C4-2B (cell line): ENCODE measurements at regions not wholly inside any gene's neighbourhood (a gene's known extent, or its start where the extent isn't known, plus 50 kb on each side); places are given as distances from the start of the nearest gene placed in this dataset.

Source experiments
- ZFX ChIP-seq: fragments of 450-650 bp; IDR thresholded peaks from 2 replicates; pipeline ENCODE4 v1.6.1; 2017
- TF ChIP-seq, protein P1 (sequence below): fragments of 450-650 bp; conservative IDR thresholded peaks from 2 replicates; pipeline ENCODE4 v1.5.1; 2017; ENCODE audit warnings: mild to moderate bottlenecking

DNA sequence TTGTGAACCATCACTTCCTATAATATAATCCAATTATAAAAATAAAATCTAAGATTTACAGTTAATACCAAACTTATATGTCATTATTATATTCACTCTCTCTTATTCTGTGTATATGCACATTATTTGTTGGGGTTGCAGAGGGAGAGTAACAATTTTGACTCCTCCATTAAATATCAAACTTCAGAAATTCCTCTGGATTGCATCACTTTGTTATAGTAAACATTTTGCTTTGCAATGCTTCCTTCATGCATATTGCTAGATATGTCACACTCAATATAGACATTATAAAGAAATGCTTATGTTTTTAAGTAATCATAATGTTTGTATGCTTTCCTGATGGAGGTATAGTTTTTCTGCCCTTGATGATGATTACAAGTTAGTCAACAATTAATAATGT, 999.0 kb upstream of the ADGRL2 start:
- TF ChIP-seq, protein P1, sequence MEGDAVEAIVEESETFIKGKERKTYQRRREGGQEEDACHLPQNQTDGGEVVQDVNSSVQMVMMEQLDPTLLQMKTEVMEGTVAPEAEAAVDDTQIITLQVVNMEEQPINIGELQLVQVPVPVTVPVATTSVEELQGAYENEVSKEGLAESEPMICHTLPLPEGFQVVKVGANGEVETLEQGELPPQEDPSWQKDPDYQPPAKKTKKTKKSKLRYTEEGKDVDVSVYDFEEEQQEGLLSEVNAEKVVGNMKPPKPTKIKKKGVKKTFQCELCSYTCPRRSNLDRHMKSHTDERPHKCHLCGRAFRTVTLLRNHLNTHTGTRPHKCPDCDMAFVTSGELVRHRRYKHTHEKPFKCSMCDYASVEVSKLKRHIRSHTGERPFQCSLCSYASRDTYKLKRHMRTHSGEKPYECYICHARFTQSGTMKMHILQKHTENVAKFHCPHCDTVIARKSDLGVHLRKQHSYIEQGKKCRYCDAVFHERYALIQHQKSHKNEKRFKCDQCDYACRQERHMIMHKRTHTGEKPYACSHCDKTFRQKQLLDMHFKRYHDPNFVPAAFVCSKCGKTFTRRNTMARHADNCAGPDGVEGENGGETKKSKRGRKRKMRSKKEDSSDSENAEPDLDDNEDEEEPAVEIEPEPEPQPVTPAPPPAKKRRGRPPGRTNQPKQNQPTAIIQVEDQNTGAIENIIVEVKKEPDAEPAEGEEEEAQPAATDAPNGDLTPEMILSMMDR, result no peak
- no peak for TF ChIP-seq ZFX
